Aorta (tissue), 5 donors: ENCODE measurements at regions not wholly inside any gene's neighbourhood (a gene's known extent, or its start where the extent isn't known, plus 50 kb on each side); places are given as distances from the start of the nearest gene placed in this dataset.

ENCODE experiments used
- ATAC-seq: fragments of 200-7000 bp; cut with Tn5 transposase; one replicate; pipeline ENCODE4 v1.9.1; 2022; ENCODE audit warnings: moderate library complexity; ENCODE audit not compliant: low FRiP score
- DNase-seq, 2 donors: peaks; one replicate each; pipeline ENCODE4 v3.0.0-alpha.2; 2020
- H3K27ac ChIP-seq, 2 donors: one replicate each; pipeline ENCODE4 v1.5.1; 2013; ENCODE audit warnings: low read length in 2 of 2, mild to moderate bottlenecking in 2 of 2, moderate library complexity in 2 of 2, control low read depth in 1 of 2, inconsistent platforms in 1 of 2, low read depth in 1 of 2
- H3K27me3 ChIP-seq, 2 donors: one replicate each; pipeline ENCODE4 v1.6.1; 2013; ENCODE audit warnings: control low read depth in 1 of 2, low read length in 1 of 2, mild to moderate bottlenecking in 1 of 2, moderate library complexity in 1 of 2; ENCODE audit not compliant: insufficient read depth in 2 of 2, control insufficient read depth in 1 of 2
- H3K36me3 ChIP-seq, 2 donors: one replicate each; pipeline ENCODE4 v1.6.1; 2013; ENCODE audit warnings: control low read depth in 1 of 2, low read length in 1 of 2, mild to moderate bottlenecking in 1 of 2; ENCODE audit not compliant: insufficient read depth in 2 of 2, control insufficient read depth in 1 of 2
- H3K4me1 ChIP-seq, 2 donors: one replicate each; pipeline ENCODE4 v1.6.1; 2013; ENCODE audit warnings: low read length in 2 of 2, control low read depth in 1 of 2, mild to moderate bottlenecking in 1 of 2, moderate library complexity in 1 of 2; ENCODE audit not compliant: insufficient read depth in 2 of 2, control insufficient read depth in 1 of 2
- H3K4me3 ChIP-seq, 2 donors: one replicate each; pipeline ENCODE4 v1.5.1; 2013; ENCODE audit warnings: low read length in 2 of 2, control low read depth in 1 of 2, mild to moderate bottlenecking in 1 of 2
- H3K9me3 ChIP-seq: one replicate; pipeline ENCODE4 v1.6.1; 2013; ENCODE audit warnings: mild to moderate bottlenecking, low read length; ENCODE audit not compliant: control insufficient read depth
- WGBS, 2 donors: extraction: QIAGEN DNeasy Blood & Tissue Kit; methylation state at CpG; one replicate each; pipeline ENCODE4 v1.1.7; 2013; 5-methylcytosine and 5-hydroxymethylcytosine counted together
- intact Hi-C, 2 donors: fragments of 100-400 bp; cut with DNase I; formaldehyde crosslinking; loops; one replicate each; pipeline versions ENCODE4 v1.14.2 to v1.15.0; 2022
- donor health status: healthy with polysubstance abuse.
- donor health status: Bipolar disorder and iron deficiency.
- donor health status: DM: no; HTN: no; CAD: no.
- donor health status: DM: no; HTN: no; CAD: no.
- donor health status: DM: yes; HTN: yes; CAD: no.

- H3K27me3 ChIP-seq: no peaks in the 10 kb centered on the region
- no peaks in the 10 kb centered on the region for H3K36me3 ChIP-seq
- H3K27ac ChIP-seq: no peak overlapping the region
- intact Hi-C loops: no loop called here
- no peak overlapping the region for H3K4me3 ChIP-seq
- WGBS, 2 donors: 80 to 81% methylated on average over 10 of the region's 10 CpGs
- DNase-seq (no peak), ATAC-seq (no peak)
- no peaks in the 10 kb centered on the region for H3K4me1 ChIP-seq
- H3K9me3 ChIP-seq: peaks cover 2% of the 10 kb centered on the region
Measured at GRCh38 chr9:81145331-81145963, 543.9 kb downstream of the TLE1 start.

GRCh38 chr9:81141961-81142360 lies 547.4 kb downstream of the TLE1 start:
- DNase-seq (no peak), ATAC-seq (no peak)
- H3K27ac ChIP-seq: no peak overlapping the region
- peaks cover 1% of the 10 kb centered on the region for H3K9me3 ChIP-seq
- 61 to 71% methylated on average over 1 of the region's 1 CpG for WGBS, 2 donors
- H3K4me1 ChIP-seq: no peaks in the 10 kb centered on the region
- H3K36me3 ChIP-seq: no peaks in the 10 kb centered on the region
- H3K4me3 ChIP-seq: no peak overlapping the region
- intact Hi-C loops: no loop called here
- no peaks in the 10 kb centered on the region for H3K27me3 ChIP-seq

GRCh38 chr9:81137976-81138568 lies 551.3 kb downstream of the TLE1 start:
- H3K9me3 ChIP-seq: no peaks in the 10 kb centered on the region
- ATAC-seq (no peak), DNase-seq (no peak)
- H3K4me3 ChIP-seq: no peak overlapping the region
- H3K4me1 ChIP-seq: no peaks in the 10 kb centered on the region
- intact Hi-C loops: no loop called here
- H3K36me3 ChIP-seq: no peaks in the 10 kb centered on the region
- no peaks in the 10 kb centered on the region for H3K27me3 ChIP-seq
- WGBS, 2 donors: 96 to 97% methylated on average over 2 of the region's 2 CpGs
- H3K27ac ChIP-seq: no peak overlapping the region

GRCh38 chr9:81132796-81133195 lies 556.6 kb downstream of the TLE1 start:
- no peak for DNase-seq

GRCh38 chr9:81132318-81132717 lies 557.0 kb downstream of the TLE1 start:
- no peaks in the 10 kb centered on the region for H3K36me3 ChIP-seq
- H3K27ac ChIP-seq: no peak overlapping the region
- intact Hi-C loops: no loop called here
- H3K4me3 ChIP-seq: no peak overlapping the region
- WGBS, 2 donors: 45 to 52% methylated on average over 2 of the region's 2 CpGs
- DNase-seq (no peak), ATAC-seq (no peak)
- no peaks in the 10 kb centered on the region for H3K27me3 ChIP-seq
- H3K9me3 ChIP-seq: no peaks in the 10 kb centered on the region
- no peaks in the 10 kb centered on the region for H3K4me1 ChIP-seq

More at GRCh38 chr9:81132796-81133195, 556.6 kb downstream of the TLE1 start:
- intact Hi-C loops: no loop called here
- Histone ChIP-seq H3K9me3 (no peaks in the 10 kb centered on the region), H3K27me3 (no peaks in the 10 kb centered on the region), H3K4me3 (no peak overlapping the region), H3K36me3 (no peaks in the 10 kb centered on the region), H3K4me1 (no peaks in the 10 kb centered on the region), H3K27ac (no peak overlapping the region)
- no peak for ATAC-seq
- 84 to 85% methylated on average over 1 of the region's 1 CpG for WGBS, 2 donors

- H3K4me1 ChIP-seq: no peaks in the 10 kb centered on the region
- H3K27me3 ChIP-seq: no peaks in the 10 kb centered on the region
- H3K9me3 ChIP-seq: no peaks in the 10 kb centered on the region
- no peak for DNase-seq
- 76 to 85% methylated on average over 6 of the region's 6 CpGs for WGBS, 2 donors
- no peak for ATAC-seq
- no peak overlapping the region for H3K27ac ChIP-seq
- H3K4me3 ChIP-seq: no peak overlapping the region
- intact Hi-C loops: no loop called here
- H3K36me3 ChIP-seq: no peaks in the 10 kb centered on the region
Measured at GRCh38 chr9:81128701-81129100, 560.6 kb downstream of the TLE1 start.

- H3K27me3 ChIP-seq: no peaks in the 10 kb centered on the region
- H3K4me1 ChIP-seq: no peaks in the 10 kb centered on the region
- intact Hi-C loops: no loop called here
- WGBS, 2 donors: 40 to 86% methylated on average over 3 of the region's 3 CpGs
- H3K36me3 ChIP-seq: no peaks in the 10 kb centered on the region
- H3K9me3 ChIP-seq: no peaks in the 10 kb centered on the region
- DNase-seq: no peak
- no peak for ATAC-seq
- no peak overlapping the region for H3K27ac ChIP-seq
- no peak overlapping the region for H3K4me3 ChIP-seq
Measured at GRCh38 chr9:81125446-81126092, 563.8 kb downstream of the TLE1 start.

GRCh38 chr9:81123526-81123925 lies 565.8 kb downstream of the TLE1 start:
- Histone ChIP-seq H3K4me3 (no peak overlapping the region), H3K9me3 (no peaks in the 10 kb centered on the region), H3K36me3 (no peaks in the 10 kb centered on the region), H3K4me1 (no peaks in the 10 kb centered on the region), H3K27me3 (no peaks in the 10 kb centered on the region), H3K27ac (no peak overlapping the region)
- 77 to 84% methylated on average over 3 of the region's 3 CpGs for WGBS, 2 donors
- intact Hi-C loops: no loop called here
- ATAC-seq: no peak
- DNase-seq: no peak

- Histone ChIP-seq H3K36me3 (no peaks in the 10 kb centered on the region), H3K27me3 (no peaks in the 10 kb centered on the region), H3K9me3 (no peaks in the 10 kb centered on the region), H3K27ac (no peak overlapping the region), H3K4me1 (no peaks in the 10 kb centered on the region), H3K4me3 (no peak overlapping the region)
- intact Hi-C loops: no loop called here
- no peak for DNase-seq
- ATAC-seq: no peak
- WGBS, 2 donors: 94 to 95% methylated on average over 2 of the region's 2 CpGs
Measured at GRCh38 chr9:81122749-81123148, 566.6 kb downstream of the TLE1 start.
